GM23338 (cell line): ENCODE measurements at regions not wholly inside any gene's neighbourhood (a gene's known extent, or its start where the extent isn't known, plus 50 kb on each side); places are given as distances from the start of the nearest gene placed in this dataset.

Experiments used
- ATAC-seq: fragments of 200-7000 bp; cut with Tn5 transposase; 3 replicates; pipeline ENCODE4 v1.9.1; 2020
- DNase-seq: peaks from one replicate; pipeline ENCODE4 v3.0.0-alpha.2; 2015; ENCODE audit warnings: low spot score
- H2AFZ ChIP-seq: fragments of 200-600 bp; sonication (generic); 2 replicates; pipeline ENCODE4 v1.8.0; 2016; ENCODE audit warnings: antibody characterized with exemption, mild to moderate bottlenecking, moderate library complexity
- H3F3A ChIP-seq: fragments of 200-600 bp; sonication (generic); replicated peaks from 2 replicates; pipeline ENCODE4 v1.8.0; 2017; ENCODE audit warnings: antibody characterized with exemption, mixed run types, low read depth
- H3K27ac ChIP-seq: fragments of 200-600 bp; sonication (generic); 2 replicates; pipeline ENCODE4 v1.6.1; 2016; ENCODE audit warnings: low read depth
- H3K27me3 ChIP-seq: fragments of 200-600 bp; sonication (generic); 2 replicates; pipeline ENCODE4 v1.8.0; 2016; ENCODE audit warnings: mild to moderate bottlenecking, mixed run types, moderate library complexity; ENCODE audit not compliant: insufficient read depth
- H3K36me3 ChIP-seq: fragments of 200-600 bp; sonication (generic); 2 replicates; pipeline ENCODE4 v1.8.0; 2016; ENCODE audit warnings: mild to moderate bottlenecking; ENCODE audit not compliant: insufficient read depth
- H3K4me1 ChIP-seq: fragments of 200-600 bp; sonication (generic); 2 replicates; pipeline ENCODE4 v1.8.0; 2016; ENCODE audit warnings: mild to moderate bottlenecking, moderate library complexity; ENCODE audit not compliant: insufficient read depth
- H3K4me2 ChIP-seq: fragments of 200-600 bp; sonication (generic); 2 replicates; pipeline ENCODE4 v1.7.1; 2017; ENCODE audit warnings: mixed run types
- H3K4me3 ChIP-seq: fragments of 200-600 bp; sonication (generic); 2 replicates; pipeline ENCODE4 v1.6.1; 2016; ENCODE audit warnings: mixed run types
- H3K79me2 ChIP-seq: fragments of 200-600 bp; sonication (generic); replicated peaks from 2 replicates; pipeline ENCODE4 v1.8.0; 2017; ENCODE audit warnings: mild to moderate bottlenecking; ENCODE audit not compliant: insufficient read depth
- H3K9me2 ChIP-seq: fragments of 200-600 bp; sonication (generic); 2 replicates; pipeline ENCODE4 v1.8.0; 2017; ENCODE audit not compliant: insufficient read depth
- H4K20me1 ChIP-seq: fragments of 200-600 bp; sonication (generic); replicated peaks from 2 replicates; pipeline ENCODE4 v1.8.0; 2017; ENCODE audit warnings: mild to moderate bottlenecking; ENCODE audit not compliant: insufficient read depth
- H3K27ac Mint-ChIP-seq: 2 replicates; pipeline ENCODE4 v1.8.0; 2020; ENCODE audit warnings: inconsistent platforms, mild to moderate bottlenecking, moderate library complexity, mixed read lengths
- H3K27me3 Mint-ChIP-seq: 3 replicates; pipeline ENCODE4 v1.8.0; 2022; ENCODE audit warnings: low read depth, mild to moderate bottlenecking, moderate library complexity, mixed read lengths, inconsistent platforms; ENCODE audit not compliant: insufficient read depth, poor library complexity
- H3K36me3 Mint-ChIP-seq: 3 replicates; pipeline ENCODE4 v1.8.0; 2021; ENCODE audit warnings: low read depth, mild to moderate bottlenecking, inconsistent platforms, moderate library complexity, mixed read lengths
- H3K4me1 Mint-ChIP-seq: 3 replicates; pipeline ENCODE4 v1.8.0; 2020; ENCODE audit warnings: mild to moderate bottlenecking, inconsistent platforms, mixed read lengths
- H3K4me3 Mint-ChIP-seq: 3 replicates; pipeline ENCODE4 v1.8.0; 2021; ENCODE audit warnings: moderate library complexity, mild to moderate bottlenecking, inconsistent platforms, mixed read lengths
- H3K9me3 Mint-ChIP-seq: 3 replicates; pipeline ENCODE4 v1.8.0; 2020; ENCODE audit warnings: moderate library complexity, mild to moderate bottlenecking, inconsistent platforms, mixed read lengths
- CTCF ChIP-seq, 2 experiments: fragments of 200-600 bp in 1 of 2; sonication (generic) in 1 of 2; conservative IDR thresholded peaks; 2 replicates each; pipeline versions ENCODE4 v1.5.1 to v1.6.1; 2016 to 2017; ENCODE audit warnings: antibody characterized with exemption in 2 of 2, low read depth in 2 of 2, mild to moderate bottlenecking in 2 of 2, moderate library complexity in 1 of 2
- JUNB ChIP-seq: IDR thresholded peaks from one replicate; pipeline ENCODE4 v1.6.1; 2016; ENCODE audit warnings: antibody characterized with exemption; ENCODE audit not compliant: unreplicated experiment
- REST ChIP-seq: IDR thresholded peaks from one replicate; pipeline ENCODE4 v1.6.1; 2018; ENCODE audit warnings: antibody characterized with exemption; ENCODE audit not compliant: unreplicated experiment
- STAT1 ChIP-seq: IDR thresholded peaks from one replicate; pipeline ENCODE4 v1.6.1; 2016; ENCODE audit warnings: antibody characterized with exemption; ENCODE audit not compliant: unreplicated experiment
- TF ChIP-seq, protein P1 (sequence below): fragments of 250-450 bp; sonication (Bioruptor Pico); IDR thresholded peaks from 2 replicates; pipeline ENCODE4 v1.5.0; 2020; ENCODE audit warnings: mild to moderate bottlenecking, moderate library complexity

DNA sequence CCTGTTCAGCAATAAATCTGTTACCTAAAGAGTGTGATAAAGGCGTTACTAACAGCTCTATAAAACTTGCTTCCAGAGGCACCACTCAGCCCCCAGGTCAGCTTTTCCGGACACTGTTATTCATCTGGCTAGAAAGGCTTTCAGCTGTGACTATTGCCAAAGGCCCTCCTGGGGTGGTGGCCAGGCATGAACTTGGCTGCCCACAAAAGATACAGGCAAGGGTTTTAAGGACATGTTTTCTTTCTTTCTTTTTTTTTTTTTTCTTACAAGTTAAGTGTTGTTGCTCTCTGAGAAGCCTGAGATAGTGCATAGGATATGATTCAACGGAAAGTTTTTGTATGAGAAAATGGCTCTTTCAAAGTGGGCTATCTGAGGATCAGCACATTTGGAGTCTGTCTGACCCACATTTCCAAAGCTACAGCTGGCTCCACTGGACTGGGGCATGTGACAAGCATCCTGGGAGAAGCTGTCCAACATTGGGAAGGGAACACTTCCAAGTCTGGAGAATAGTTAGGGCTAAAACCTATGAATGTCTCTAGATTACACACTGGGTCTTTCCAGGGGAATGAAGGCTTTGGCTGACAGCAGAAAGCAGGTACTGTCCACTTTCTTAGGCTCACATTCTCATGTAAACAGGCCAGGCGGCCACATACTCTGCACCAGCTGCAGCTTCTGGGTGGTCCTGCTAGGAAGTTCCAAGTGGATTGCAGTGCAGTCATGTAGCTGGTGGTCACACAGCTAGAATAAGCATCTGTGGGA lies 639.7 kb downstream of the LMO4 start:
- Mint-ChIP-seq H3K4me3 (no peak overlapping the region), H3K4me1 (peaks cover 29% of the 10 kb centered on the region), H3K27me3 (peaks cover 3% of the 10 kb centered on the region), H3K27ac (peak overlapping the region; percentile 86), H3K36me3 (no peaks in the 10 kb centered on the region), H3K9me3 (no peaks in the 10 kb centered on the region)
- no peaks in the 10 kb centered on the region for H3K79me2 ChIP-seq
- DNase-seq (peak; percentile 56), ATAC-seq (peak; percentile 85)
- no peaks in the 10 kb centered on the region for H3K9me2 ChIP-seq
- H2AFZ ChIP-seq: no peak overlapping the region
- H3F3A ChIP-seq: no peaks in the 10 kb centered on the region
- peak overlapping the region; percentile 36; the same call in 1 of the 2 replicates for H3K27ac ChIP-seq
- peaks cover 33% of the 10 kb centered on the region for H3K4me1 ChIP-seq
- no peaks in the 10 kb centered on the region for H4K20me1 ChIP-seq
- H3K36me3 ChIP-seq: no peaks in the 10 kb centered on the region
- H3K4me3 ChIP-seq: no peak overlapping the region
- H3K27me3 ChIP-seq: no peaks in the 10 kb centered on the region
- TF ChIP-seq JUNB: no peak
- TF ChIP-seq, protein P1, sequence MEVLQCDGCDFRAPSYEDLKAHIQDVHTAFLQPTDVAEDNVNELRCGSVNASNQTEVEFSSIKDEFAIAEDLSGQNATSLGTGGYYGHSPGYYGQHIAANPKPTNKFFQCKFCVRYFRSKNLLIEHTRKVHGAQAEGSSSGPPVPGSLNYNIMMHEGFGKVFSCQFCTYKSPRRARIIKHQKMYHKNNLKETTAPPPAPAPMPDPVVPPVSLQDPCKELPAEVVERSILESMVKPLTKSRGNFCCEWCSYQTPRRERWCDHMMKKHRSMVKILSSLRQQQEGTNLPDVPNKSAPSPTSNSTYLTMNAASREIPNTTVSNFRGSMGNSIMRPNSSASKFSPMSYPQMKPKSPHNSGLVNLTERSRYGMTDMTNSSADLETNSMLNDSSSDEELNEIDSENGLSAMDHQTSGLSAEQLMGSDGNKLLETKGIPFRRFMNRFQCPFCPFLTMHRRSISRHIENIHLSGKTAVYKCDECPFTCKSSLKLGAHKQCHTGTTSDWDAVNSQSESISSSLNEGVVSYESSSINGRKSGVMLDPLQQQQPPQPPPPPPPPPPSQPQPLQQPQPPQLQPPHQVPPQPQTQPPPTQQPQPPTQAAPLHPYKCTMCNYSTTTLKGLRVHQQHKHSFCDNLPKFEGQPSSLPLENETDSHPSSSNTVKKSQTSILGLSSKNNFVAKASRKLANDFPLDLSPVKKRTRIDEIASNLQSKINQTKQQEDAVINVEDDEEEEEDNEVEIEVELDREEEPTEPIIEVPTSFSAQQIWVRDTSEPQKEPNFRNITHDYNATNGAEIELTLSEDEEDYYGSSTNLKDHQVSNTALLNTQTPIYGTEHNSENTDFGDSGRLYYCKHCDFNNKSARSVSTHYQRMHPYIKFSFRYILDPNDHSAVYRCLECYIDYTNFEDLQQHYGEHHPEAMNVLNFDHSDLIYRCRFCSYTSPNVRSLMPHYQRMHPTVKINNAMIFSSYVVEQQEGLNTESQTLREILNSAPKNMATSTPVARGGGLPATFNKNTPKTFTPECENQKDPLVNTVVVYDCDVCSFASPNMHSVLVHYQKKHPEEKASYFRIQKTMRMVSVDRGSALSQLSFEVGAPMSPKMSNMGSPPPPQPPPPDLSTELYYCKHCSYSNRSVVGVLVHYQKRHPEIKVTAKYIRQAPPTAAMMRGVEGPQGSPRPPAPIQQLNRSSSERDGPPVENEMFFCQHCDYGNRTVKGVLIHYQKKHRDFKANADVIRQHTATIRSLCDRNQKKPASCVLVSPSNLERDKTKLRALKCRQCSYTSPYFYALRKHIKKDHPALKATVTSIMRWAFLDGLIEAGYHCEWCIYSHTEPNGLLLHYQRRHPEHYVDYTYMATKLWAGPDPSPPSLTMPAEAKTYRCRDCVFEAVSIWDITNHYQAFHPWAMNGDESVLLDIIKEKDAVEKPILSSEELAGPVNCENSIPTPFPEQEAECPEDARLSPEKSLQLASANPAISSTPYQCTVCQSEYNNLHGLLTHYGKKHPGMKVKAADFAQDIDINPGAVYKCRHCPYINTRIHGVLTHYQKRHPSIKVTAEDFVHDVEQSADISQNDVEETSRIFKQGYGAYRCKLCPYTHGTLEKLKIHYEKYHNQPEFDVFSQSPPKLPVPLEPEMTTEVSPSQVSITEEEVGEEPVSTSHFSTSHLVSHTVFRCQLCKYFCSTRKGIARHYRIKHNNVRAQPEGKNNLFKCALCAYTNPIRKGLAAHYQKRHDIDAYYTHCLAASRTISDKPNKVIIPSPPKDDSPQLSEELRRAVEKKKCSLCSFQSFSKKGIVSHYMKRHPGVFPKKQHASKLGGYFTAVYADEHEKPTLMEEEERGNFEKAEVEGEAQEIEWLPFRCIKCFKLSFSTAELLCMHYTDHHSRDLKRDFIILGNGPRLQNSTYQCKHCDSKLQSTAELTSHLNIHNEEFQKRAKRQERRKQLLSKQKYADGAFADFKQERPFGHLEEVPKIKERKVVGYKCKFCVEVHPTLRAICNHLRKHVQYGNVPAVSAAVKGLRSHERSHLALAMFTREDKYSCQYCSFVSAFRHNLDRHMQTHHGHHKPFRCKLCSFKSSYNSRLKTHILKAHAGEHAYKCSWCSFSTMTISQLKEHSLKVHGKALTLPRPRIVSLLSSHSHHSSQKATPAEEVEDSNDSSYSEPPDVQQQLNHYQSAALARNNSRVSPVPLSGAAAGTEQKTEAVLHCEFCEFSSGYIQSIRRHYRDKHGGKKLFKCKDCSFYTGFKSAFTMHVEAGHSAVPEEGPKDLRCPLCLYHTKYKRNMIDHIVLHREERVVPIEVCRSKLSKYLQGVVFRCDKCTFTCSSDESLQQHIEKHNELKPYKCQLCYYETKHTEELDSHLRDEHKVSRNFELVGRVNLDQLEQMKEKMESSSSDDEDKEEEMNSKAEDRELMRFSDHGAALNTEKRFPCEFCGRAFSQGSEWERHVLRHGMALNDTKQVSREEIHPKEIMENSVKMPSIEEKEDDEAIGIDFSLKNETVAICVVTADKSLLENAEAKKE (CRISPR knock-in tag): peak; percentile 36; the same call in 1 of the 2 replicates
- peak overlapping the region; percentile 42 for H3K4me2 ChIP-seq

DNA sequence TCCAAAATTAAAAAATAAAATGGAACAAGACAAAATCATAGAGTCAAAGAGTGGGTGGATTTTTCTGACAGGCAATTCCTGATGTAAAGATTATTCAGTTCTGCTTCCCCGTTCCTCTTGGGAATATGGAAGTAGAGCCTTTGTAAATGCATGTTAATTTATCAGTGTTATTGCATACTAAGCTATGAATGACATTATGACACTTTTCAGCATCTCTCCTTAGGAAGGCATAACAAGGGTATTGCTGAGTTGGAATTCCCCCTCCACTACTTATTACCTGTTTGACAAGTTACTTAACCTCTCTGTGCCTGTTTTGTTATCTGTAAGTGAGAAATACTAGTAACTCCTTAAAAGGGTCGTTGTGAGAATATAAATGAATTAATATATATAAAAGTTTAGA lies 640.4 kb downstream of the LMO4 start:
- H3K27me3 Mint-ChIP-seq: peaks cover 3% of the 10 kb centered on the region
- Histone ChIP-seq H3F3A (no peaks in the 10 kb centered on the region), H3K79me2 (no peaks in the 10 kb centered on the region), H3K27me3 (no peaks in the 10 kb centered on the region), H2AFZ (no peak overlapping the region), H3K4me1 (peaks cover 39% of the 10 kb centered on the region), H3K4me2 (peak overlapping the region; percentile 42; the same call in 1 of the 2 replicates), H3K36me3 (no peaks in the 10 kb centered on the region), H3K9me2 (no peaks in the 10 kb centered on the region), H4K20me1 (no peaks in the 10 kb centered on the region), H3K27ac (peak overlapping the region; percentile 14; the same call in 1 of the 2 replicates), H3K4me3 (no peak overlapping the region)
- H3K27ac Mint-ChIP-seq: 0 out of 2 replicates have a peak overlapping the region, but pooled peaks have one; percentile 29
- no peak overlapping the region for H3K4me3 Mint-ChIP-seq
- DNase-seq (no peak), ATAC-seq (no peak)
- no peaks in the 10 kb centered on the region for H3K36me3 Mint-ChIP-seq
- no peaks in the 10 kb centered on the region for H3K9me3 Mint-ChIP-seq
- peaks cover 33% of the 10 kb centered on the region for H3K4me1 Mint-ChIP-seq
- TF ChIP-seq STAT1: no peak
- TF ChIP-seq REST: no peak
- no peak for TF ChIP-seq JUNB
- no peak for TF ChIP-seq CTCF (conservative IDR thresholded peaks at IDR 0.05; ENCODE audit: low read depth in 2 of 2)
